ENCODE measurements at regions not wholly inside any gene's neighbourhood (a gene's known extent, or its start where the extent isn't known, plus 50 kb on each side); places are given as distances from the start of the nearest gene placed in this dataset.

- intact Hi-C loops (cut with DNase I), result no loop called here
- Histone ChIP-seq H3K36me3 (no peaks in the 10 kb centered on the region), H3K27me3 (no peaks in the 10 kb centered on the region), H3K4me3 (no peak overlapping the region), H3K9me3 (no peaks in the 10 kb centered on the region), H3K4me1 (no peaks in the 10 kb centered on the region), H3K27ac (no peak overlapping the region)
- no peak for DNase-seq
- 38% methylated on average over 2 of the region's 2 CpGs for WGBS (ENCODE audit: insufficient coverage, low coverage, low lambda C conversion rate, missing lambda C conversion rate)
- TF ChIP-seq POLR2A (IDR thresholded peaks at IDR 0.05), result no peak
- TF ChIP-seq, protein P1, sequence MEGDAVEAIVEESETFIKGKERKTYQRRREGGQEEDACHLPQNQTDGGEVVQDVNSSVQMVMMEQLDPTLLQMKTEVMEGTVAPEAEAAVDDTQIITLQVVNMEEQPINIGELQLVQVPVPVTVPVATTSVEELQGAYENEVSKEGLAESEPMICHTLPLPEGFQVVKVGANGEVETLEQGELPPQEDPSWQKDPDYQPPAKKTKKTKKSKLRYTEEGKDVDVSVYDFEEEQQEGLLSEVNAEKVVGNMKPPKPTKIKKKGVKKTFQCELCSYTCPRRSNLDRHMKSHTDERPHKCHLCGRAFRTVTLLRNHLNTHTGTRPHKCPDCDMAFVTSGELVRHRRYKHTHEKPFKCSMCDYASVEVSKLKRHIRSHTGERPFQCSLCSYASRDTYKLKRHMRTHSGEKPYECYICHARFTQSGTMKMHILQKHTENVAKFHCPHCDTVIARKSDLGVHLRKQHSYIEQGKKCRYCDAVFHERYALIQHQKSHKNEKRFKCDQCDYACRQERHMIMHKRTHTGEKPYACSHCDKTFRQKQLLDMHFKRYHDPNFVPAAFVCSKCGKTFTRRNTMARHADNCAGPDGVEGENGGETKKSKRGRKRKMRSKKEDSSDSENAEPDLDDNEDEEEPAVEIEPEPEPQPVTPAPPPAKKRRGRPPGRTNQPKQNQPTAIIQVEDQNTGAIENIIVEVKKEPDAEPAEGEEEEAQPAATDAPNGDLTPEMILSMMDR (IDR thresholded peaks at IDR 0.05), result no peak
- no peak for ATAC-seq
Measured at GRCh38 chr5:164256954-164257353, 751.5 kb downstream of the MAT2B start.

DNA sequence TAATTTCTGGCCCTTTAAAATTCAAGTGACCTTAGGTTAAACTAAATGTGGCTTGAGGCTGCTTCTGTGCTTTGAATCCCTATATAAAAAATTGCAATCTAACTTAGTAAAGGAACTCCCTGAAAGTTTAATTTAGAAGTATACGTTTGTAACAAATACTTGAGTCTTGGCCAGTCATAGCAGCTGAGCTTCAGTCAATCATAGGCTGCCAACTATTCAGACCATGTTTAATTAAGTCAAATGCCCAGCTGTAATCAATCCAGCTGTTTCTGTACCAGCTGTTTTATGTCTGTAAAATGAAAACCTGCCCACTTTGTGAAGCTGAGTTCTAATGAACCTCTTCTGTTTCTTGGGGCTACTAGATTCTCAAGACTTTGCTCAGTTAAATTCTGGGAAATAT is 760.1 kb downstream of the MAT2B start:
- intact Hi-C loops (cut with DNase I), result no loop called here

DNA sequence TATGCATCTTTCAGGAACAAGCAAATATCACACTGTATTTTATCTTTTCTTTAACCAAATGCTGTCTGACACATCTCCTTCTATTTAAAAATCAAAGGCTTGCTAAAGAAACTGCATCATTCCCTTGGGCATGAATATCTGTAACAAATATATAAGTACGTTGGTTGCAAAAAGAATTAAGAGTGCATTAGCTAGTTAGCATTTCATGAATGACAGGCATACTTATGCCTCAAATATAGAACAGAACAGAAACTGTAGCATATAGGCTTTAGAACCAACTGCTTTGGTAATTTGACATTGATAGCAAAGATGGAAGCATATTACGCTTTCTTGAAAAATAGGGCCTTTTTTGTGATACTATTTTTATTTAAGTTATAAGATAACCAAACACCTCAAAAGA is 761.2 kb downstream of the MAT2B start:
- no peak overlapping the region for H3K27ac ChIP-seq

More for the DNA sequence above, 760.1 kb downstream of the MAT2B start:
- WGBS (ENCODE audit: insufficient coverage, low coverage, low lambda C conversion rate, missing lambda C conversion rate), result 26% methylated on average over 1 of the region's 1 CpG
- Histone ChIP-seq H3K4me3 (no peak overlapping the region), H3K27ac (no peak overlapping the region), H3K4me1 (no peaks in the 10 kb centered on the region), H3K9me3 (no peaks in the 10 kb centered on the region), H3K27me3 (no peaks in the 10 kb centered on the region), H3K36me3 (no peaks in the 10 kb centered on the region)
- TF ChIP-seq, protein P1 (IDR thresholded peaks at IDR 0.05), result no peak
- TF ChIP-seq POLR2A (IDR thresholded peaks at IDR 0.05), result no peak
- DNase-seq (no peak), ATAC-seq (no peak)

GRCh38 chr5:164277720-164278119 is 772.3 kb downstream of the MAT2B start:
- ATAC-seq, result no peak
- intact Hi-C loops (cut with DNase I), result no loop called here
- no peak overlapping the region for H3K27ac ChIP-seq
- TF ChIP-seq, protein P1 (IDR thresholded peaks at IDR 0.05), result no peak
- no peak for TF ChIP-seq POLR2A (IDR thresholded peaks at IDR 0.05)
- no peaks in the 10 kb centered on the region for H3K9me3 ChIP-seq
- no peaks in the 10 kb centered on the region for H3K4me1 ChIP-seq
- no peak overlapping the region for H3K4me3 ChIP-seq
- DNase-seq, result no peak
- 18% methylated on average over 2 of the region's 2 CpGs for WGBS (ENCODE audit: insufficient coverage, low coverage, low lambda C conversion rate, missing lambda C conversion rate)
- H3K36me3 ChIP-seq, result no peaks in the 10 kb centered on the region
- no peaks in the 10 kb centered on the region for H3K27me3 ChIP-seq

More for the DNA sequence above, 761.2 kb downstream of the MAT2B start:
- Histone ChIP-seq H3K4me1 (no peaks in the 10 kb centered on the region), H3K36me3 (no peaks in the 10 kb centered on the region), H3K27me3 (no peaks in the 10 kb centered on the region), H3K4me3 (no peak overlapping the region), H3K9me3 (no peaks in the 10 kb centered on the region)
- WGBS (ENCODE audit: insufficient coverage, low coverage, low lambda C conversion rate, missing lambda C conversion rate), result 52% methylated on average over 2 of the region's 2 CpGs
- intact Hi-C loops (cut with DNase I), result no loop called here
- TF ChIP-seq, protein P1 (IDR thresholded peaks at IDR 0.05), result no peak
- TF ChIP-seq POLR2A (IDR thresholded peaks at IDR 0.05), result no peak
- no peak for DNase-seq
- no peak for ATAC-seq

- 38% methylated on average over 1 of the region's 1 CpG for WGBS (ENCODE audit: insufficient coverage, low coverage, low lambda C conversion rate, missing lambda C conversion rate)
- H3K27me3 ChIP-seq, result no peaks in the 10 kb centered on the region
- TF ChIP-seq POLR2A (IDR thresholded peaks at IDR 0.05), result no peak
- TF ChIP-seq, protein P1 (IDR thresholded peaks at IDR 0.05), result no peak
- H3K27ac ChIP-seq, result no peak overlapping the region
- H3K4me1 ChIP-seq, result no peaks in the 10 kb centered on the region
- H3K4me3 ChIP-seq, result no peak overlapping the region
- intact Hi-C loops (cut with DNase I), result no loop called here
- no peaks in the 10 kb centered on the region for H3K9me3 ChIP-seq
- ATAC-seq, result no peak
- H3K36me3 ChIP-seq, result no peaks in the 10 kb centered on the region
- DNase-seq, result no peak
Measured at GRCh38 chr5:164289526-164289925, 784.1 kb downstream of the MAT2B start.
